SK-N-SH treated with all-trans-retinoic acid at 6 μM for 48 hours (cell line): ENCODE measurements at regions not wholly inside any gene's neighbourhood (a gene's known extent, or its start where the extent isn't known, plus 50 kb on each side); places are given as distances from the start of the nearest gene placed in this dataset.

Source experiments
- ARNTL ChIP-seq: fragments of 450-650 bp; formaldehyde crosslinking; IDR thresholded peaks from 2 replicates; pipeline ENCODE4 v1.5.0; 2020; ENCODE audit warnings: low read depth, mild to moderate bottlenecking, moderate library complexity, borderline replicate concordance
- TCF4 ChIP-seq: fragments of 250-450 bp; sonication (Bioruptor Pico); IDR thresholded peaks from 2 replicates; pipeline ENCODE4 v1.8.0; 2021; ENCODE audit warnings: mild to moderate bottlenecking, moderate library complexity, borderline replicate concordance
- ZFP30 ChIP-seq: fragments of 450-650 bp; formaldehyde crosslinking; IDR thresholded peaks from 2 replicates; pipeline ENCODE4 v1.5.0; 2022; ENCODE audit warnings: mild to moderate bottlenecking, moderate library complexity
- TF ChIP-seq, protein P1 (sequence below): fragments of 250-450 bp; sonication (Bioruptor Pico); IDR thresholded peaks from 2 replicates; pipeline ENCODE4 v1.8.0; 2020; ENCODE audit warnings: mild to moderate bottlenecking, moderate library complexity, borderline replicate concordance

- TF ChIP-seq ZFP30 (CRISPR knock-in tag) = no peak
- TF ChIP-seq, protein P1, sequence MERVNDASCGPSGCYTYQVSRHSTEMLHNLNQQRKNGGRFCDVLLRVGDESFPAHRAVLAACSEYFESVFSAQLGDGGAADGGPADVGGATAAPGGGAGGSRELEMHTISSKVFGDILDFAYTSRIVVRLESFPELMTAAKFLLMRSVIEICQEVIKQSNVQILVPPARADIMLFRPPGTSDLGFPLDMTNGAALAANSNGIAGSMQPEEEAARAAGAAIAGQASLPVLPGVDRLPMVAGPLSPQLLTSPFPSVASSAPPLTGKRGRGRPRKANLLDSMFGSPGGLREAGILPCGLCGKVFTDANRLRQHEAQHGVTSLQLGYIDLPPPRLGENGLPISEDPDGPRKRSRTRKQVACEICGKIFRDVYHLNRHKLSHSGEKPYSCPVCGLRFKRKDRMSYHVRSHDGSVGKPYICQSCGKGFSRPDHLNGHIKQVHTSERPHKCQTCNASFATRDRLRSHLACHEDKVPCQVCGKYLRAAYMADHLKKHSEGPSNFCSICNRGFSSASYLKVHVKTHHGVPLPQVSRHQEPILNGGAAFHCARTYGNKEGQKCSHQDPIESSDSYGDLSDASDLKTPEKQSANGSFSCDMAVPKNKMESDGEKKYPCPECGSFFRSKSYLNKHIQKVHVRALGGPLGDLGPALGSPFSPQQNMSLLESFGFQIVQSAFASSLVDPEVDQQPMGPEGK = no peak
- TF ChIP-seq ARNTL (CRISPR knock-in tag) = no peak
- no peak for TF ChIP-seq TCF4
These were observed 852.2 kb upstream of the GOT2 start for GRCh38 chr16:59586331-59586730.
